Putamen (tissue), 1 donor: ENCODE measurements at regions not wholly inside any gene's neighbourhood (a gene's known extent, or its start where the extent isn't known, plus 50 kb on each side); places are given as distances from the start of the nearest gene placed in this dataset.

Experiments used
- DNase-seq: peaks from one replicate; pipeline ENCODE4 v3.0.0-alpha.2; 2016; ENCODE audit warnings: low spot score

DNA sequence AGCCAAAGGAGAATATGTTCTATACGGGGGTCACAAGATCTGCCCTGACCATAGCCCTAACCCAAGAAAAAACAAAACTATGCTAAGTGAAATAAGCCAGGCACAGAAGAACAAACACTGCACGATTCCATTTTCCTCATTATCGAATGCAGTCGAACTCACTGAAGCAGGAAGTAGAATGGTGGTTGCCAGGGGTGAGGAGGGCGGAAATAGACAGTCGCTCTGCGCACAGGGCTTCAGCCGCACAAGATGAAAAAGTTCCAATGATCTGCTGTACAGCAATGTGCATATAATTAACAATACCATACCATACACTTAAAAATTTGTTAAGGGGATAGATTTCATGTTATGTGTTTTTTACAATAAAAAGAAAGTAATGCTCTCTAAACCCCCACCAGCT, 257.7 kb downstream of the TXNL1 start:
- DNase-seq = no peak

DNA sequence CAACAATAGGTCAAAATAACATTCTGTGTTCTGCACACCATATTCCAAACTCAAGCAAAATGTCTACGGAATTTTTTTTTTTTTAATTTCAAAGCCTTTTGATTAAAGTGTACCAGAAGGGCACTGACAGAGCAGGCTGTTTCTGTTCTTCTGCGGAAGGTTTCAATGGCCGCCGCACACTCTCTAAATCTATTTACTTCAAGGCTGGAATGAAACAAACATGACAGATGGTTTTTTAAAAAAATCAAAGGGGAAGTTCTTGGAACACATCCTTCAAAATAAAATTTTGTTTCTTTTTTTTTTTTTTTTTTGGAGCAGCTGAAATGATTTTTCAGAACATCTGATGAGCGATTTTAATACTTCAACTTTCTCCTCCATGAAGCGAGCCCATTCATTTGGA, 259.1 kb downstream of the TXNL1 start:
- no peak for DNase-seq

DNA sequence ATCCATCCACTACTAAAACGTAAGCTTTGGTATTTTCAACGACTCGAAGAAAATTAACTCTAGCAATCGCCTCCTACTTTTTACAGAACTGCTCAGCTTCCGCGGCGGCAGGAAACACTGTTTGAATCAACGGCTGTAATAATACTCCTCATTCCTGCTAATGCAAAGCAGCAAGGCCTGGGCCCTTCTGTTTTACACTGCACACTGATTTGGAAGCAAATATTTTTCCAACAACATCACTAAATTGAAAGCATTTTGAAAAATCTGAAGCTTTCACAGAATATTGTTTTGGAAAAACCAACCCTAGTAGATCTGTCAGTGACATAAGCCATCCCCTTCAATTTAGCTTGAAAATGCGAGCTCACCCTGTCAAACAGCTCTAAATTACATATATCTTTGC, 261.2 kb downstream of the TXNL1 start:
- no peak for DNase-seq

DNA sequence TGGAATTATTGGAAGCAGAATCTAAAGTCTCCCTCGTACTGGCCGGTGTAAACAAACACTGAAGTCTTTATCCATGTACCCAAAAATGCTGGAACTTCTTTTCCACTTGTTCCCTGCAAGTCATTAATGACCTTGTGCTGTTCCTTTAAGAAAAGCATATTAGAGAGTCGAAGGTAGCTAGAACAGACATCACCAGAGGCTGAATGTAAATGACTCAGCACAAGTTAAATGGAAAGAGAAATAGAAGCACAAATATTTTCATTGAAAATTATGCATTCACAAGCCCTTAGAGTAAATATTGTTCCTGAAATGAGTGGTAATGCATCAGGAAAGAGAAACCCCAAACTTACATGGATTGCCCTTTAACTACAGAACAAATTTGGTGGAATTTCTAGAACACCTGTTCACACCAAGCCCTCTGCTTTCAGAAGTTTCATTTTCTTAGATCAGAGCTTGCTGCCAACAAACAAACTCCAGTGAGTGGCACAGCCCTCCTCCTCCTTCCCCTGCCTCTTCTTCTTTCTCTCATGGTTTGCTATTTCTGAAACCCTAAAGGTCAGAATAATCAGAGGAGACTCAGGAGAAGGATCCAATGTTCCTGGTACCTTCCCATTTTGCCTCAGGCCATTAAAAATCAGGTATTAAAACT, 264.3 kb downstream of the TXNL1 start:
- DNase-seq = no peak

DNA sequence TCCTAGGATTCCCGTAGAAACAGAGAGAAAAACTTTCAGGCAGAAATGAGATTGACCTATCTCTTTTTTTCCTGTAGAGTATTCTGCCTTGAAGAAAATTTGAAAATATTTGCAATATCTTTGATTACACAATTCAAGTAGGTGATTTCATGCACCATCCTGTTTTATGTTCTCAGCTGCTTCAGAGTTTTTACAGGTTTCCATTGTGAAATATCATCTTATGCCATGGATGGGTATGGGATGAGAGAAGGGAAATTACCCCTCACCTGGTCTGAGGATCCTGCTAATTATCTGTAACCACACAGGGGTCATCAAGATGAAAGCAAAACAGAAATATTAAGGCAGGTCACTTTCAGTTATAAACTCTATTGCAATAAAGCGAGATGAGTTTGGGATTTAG, 264.8 kb downstream of the TXNL1 start:
- DNase-seq = no peak

DNA sequence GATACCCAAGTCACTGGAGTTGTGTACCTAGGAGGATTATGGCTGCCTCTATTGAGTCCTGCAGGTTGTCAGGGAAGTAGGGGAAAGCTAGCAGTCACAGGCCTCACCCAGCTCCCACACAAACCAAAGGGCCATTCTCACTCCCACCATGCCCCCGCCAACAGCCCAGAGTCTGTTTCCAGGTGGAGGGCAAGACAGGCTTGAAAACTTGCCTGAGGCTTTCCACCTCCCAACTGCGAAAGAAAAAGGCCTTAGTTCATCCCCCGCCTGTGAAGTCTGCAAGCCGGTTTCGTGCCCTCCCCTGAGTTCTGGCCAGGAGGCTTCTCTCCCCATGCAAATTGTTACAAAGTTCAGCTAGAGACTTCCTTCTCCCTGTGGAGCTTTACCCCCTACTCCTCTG, 270.3 kb downstream of the TXNL1 start:
- DNase-seq = no peak

DNA sequence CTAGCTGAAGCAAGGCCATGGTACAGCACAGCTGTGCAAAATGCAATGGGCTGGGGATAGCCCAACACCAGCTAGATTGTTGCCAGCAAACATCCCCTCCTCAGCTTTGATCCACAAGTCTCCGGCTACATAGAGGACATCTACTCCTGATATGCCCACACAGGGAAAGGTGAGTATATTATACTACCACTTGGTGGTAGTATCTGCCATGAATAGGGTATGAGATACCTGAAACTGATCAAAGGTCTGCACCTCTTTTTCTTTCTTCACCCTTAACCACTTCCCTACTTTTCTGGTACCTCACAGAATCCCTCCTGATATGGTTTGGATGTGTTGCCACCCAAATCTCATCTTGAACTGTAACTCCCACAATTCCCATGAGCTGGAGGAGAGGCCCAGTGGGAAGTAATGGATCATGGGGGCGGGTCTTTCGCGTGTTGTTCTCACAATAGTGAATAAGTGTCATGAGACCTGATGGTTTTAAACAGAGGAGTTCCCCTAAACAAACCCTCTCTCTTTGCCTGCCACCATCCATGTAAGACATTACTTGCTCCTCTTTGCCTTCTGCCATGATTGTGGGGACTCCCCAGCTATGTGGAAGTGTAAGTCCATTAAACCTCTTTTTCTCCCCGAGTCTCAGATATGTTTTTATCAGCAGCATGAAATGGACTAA, 279.6 kb downstream of the TXNL1 start:
- no peak for DNase-seq

DNA sequence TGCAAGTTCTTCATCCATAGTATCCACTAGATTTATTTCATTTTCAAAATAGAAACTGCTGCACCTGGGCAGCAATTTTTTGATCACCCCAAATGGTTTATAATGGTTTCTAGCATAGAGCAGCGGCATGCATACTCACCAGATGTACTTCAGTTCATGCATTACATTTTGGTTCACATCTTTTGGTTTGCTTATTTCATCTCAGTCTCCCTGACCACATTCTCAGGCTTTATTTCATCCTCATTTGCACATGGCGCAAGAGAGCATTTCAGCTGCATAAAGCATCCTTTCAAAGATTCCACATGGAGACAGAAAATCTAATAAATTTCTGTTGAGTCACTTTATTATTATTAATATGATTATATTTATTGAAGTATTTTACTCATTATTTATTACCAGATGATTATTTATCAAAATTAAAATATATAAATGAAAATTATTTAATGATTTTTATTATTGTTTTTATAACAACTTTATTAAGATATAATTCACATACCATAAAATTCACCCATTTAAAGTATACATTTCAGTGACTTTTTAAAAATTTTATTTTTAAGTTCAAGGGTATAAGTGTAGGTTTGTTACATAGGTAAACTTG, 284.6 kb downstream of the TXNL1 start:
- no peak for DNase-seq

DNA sequence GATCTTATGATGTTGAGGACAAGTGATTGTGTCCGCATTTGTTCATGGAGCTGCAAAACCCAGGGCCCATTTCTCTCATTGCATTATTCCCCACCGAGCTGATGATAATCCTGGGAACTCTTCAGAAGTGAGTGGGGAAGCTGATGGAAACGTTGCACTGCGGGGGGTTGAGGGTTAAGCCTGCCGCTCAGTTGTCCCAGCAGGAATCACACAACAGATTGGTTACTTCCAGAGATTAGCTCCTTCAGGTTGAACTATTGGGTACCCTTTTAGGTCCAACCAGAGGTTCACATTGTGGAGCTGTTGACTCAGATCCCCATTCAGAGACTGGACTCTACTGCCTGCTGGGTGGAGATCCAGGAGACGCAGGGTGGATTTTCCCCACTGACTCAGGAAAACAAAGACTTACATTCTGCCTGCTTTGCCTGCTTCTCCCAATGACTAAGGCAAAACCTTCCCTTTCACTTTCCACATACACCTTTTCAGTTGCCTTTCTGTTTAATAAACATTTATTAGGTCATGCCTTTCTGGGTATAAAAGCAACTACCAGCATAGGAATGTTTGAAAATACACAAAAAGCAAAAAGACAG, 286.4 kb downstream of the TXNL1 start:
- no peak for DNase-seq

DNA sequence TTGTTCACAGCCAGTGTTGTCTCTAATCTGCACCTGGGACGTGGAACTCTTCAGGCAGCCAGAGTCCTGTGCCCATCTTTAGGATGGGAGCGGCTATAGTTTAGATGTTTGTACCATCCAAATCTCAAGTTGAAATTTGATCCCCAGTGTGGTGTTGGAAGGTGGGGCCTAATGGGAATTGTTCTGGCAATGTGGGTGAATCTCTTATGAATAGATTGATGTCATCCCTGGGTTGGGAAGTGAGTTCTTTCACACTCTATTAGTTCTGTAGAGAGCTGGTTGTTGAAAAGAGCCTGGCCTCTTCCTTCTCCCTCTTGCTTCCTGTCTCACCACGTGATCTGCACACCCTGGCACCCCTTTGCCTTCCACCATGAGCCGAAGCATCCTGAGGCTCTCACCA, 300.9 kb downstream of the TXNL1 start:
- no peak for DNase-seq

DNA sequence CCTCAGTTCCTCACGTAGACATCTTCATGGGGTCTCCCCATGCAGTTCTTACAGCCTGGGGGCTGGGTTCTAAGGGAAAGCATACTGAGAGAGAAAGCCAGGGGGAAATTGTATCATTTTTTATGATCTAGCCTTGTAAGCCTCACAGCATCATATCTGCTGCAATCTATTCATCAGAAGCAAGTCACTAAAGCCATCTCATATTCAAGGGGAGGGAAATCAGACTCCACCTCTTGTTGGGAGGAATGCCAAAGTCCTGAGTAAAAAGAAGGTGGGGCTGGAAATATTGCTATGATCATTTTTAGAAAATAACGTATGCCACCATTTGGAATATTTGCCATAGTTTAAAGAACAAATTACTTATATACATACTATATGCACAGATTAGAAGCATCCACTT, 304.6 kb downstream of the TXNL1 start:
- no peak for DNase-seq

DNA sequence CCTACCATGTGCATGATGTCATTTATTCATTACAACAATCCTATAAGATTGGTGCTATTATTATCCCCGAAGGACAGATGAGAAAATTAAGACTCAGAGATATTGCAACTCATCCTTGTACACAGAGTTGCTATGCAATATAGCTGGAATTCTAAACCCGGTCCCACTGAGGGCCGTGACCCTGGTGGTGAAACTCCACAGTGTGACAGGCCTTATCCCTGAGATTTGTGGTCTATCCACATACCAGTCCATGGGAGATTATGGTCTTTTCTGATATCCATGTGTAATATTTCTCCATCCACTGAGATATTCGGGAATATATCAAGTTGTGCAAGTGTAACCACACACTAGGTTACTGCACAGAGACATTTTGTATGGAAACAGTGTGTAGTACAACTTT, 305.2 kb downstream of the TXNL1 start:
- no peak for DNase-seq

DNA sequence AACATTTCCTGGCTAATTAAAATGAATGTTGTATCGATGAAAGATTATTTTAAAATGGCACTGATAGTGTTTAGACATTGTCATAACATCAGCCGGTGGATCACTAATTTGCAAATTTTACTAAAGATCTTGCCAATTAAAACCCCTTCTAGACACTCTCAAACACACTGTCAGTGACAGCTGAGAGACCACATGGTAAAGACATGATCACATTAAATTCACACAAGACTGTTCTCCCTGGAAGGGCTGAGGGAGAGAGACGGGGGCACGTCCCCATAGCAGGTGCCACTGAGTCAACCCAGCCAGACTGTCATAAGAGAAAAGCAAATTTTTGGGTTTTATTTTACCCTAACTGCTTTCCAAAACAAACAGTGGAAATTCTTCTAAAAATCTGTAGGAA, 306.0 kb downstream of the TXNL1 start:
- no peak for DNase-seq

DNA sequence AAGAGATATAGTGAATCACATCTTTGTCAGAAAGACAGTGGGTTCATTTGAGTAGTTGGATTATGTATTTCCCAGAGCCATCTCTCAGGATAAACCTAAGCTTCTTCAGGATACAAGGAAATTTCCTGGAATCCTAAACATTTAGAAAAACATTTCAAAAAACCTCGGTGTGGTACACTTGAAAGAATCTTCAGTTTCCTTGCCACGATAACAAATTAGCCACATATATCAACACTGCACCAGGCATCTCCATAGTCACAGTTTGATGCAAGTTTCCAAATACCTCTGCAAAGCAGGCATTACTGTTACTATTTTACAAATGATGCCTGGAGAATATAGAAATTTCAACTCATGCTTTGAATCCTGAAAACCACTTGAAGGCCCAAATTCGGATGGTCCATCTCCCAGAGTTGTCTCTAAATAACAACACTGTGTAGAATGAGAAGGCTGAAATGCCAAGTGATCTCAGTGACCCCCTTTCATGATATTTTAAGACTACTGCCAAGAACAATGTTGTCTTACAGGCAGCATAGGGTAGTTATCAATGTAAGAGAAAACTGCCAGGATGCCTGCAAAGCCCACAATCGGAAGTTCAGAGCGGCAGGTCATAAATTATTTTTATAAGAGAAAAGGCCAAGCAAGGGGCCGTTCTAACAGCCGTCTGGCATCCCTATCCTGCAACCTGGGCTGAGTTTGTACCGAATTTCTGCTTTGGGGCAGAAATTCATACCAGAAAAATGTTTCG, 307.9 kb downstream of the TXNL1 start:
- DNase-seq = no peak

DNA sequence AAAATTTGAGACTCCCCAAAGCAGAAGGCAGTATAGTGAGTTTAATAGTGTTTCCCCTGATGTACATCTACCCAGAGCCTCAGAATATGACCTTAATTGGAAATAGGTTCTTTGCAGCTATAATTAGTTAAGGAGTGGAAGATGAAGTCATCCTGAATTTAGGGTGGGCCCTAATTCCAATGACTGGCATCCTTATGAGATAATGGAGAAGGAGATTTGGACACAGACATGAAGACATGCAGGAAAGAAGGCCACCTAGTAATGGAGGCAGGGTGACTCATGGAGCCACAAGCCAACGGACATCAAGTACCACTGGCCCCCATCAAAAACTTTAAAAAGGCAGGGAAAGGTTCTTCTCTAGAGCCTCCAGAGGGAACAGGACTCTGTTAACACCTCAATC, 308.9 kb downstream of the TXNL1 start:
- no peak for DNase-seq

DNA sequence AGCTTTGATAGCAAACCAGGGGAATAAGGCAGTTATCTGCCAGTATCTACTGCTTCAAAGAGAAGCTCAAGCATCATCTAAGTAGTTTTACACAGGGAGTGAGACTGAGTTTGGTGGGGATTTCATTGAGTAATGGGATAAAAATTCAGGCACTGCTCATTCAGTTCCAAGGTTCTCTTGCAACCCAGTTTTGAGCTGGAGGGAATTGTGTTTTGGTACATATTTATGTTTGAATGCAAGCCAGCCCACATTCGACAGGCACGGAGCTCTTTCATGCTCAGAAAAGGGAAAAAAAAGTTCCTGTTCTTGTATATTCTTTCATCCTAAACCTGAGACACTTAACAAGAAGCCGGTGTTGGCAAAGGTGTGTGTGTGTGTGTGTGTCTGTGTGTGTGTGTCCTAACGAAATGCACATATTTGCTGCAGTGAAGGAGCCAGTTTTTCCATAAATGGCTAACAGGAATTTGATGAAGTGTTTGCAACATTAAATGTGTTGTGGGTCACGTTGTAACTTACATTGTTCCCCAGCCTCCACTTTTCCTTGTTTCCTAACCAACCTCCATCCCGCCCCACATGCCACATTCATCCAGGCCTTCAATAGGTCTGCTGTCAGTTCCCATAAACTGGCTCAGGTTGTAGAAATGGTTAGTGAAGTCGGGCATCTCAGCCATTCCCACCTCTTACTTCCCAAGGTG, 311.1 kb downstream of the TXNL1 start:
- no peak for DNase-seq

DNA sequence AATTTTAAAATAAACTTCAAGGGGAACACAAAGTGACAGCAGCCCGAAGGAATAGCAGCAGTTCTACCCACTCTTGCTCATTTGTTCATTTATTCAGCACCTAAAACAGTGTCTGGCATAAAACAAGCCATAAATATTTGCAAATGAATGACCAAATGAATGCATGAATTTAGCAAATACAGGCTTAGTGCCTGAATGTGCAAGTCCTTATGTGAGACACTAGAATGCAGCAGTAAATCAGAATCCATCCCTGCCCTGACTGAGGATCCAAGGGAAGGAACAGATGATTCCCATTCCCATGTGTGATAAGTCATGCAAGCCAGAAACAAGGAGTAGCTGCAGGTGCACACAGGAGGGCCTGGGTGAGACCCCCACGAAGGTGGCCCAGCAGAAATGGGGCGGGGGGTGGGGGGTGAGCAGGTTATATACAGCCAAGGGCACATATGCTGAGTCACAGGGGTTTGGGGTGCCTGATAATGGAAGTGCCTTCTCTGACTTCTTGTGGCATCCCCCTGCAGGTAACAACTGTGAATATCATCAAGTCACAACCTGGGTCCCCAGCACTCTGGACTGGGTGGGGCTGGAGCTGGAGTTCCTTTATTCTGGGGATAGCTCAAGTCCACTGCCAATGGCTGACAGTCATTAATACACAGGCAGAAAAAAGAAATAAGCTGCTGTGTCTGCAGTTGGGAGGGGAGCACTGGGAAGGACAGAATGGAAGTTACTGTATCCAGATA, 311.9 kb downstream of the TXNL1 start:
- DNase-seq = no peak

DNA sequence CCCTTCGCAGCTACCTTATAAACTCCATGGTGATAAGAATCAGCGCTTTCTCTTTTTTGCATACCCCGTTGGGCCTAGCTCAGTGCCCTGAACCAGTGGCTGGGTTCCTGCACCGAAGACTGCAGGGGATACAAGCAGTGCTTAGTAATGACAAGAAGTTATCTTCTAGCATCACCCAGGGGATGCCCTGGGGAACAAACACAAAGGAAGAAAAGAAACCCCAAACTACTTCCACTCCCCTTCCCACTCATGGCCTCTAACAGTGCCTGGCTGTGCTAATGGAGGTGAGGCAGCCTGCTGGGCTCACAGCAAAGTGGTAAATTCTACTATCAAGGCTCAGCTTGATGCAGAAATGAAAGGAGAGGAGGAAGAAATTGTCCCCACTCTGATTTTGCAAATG, 314.7 kb downstream of the TXNL1 start:
- no peak for DNase-seq

DNA sequence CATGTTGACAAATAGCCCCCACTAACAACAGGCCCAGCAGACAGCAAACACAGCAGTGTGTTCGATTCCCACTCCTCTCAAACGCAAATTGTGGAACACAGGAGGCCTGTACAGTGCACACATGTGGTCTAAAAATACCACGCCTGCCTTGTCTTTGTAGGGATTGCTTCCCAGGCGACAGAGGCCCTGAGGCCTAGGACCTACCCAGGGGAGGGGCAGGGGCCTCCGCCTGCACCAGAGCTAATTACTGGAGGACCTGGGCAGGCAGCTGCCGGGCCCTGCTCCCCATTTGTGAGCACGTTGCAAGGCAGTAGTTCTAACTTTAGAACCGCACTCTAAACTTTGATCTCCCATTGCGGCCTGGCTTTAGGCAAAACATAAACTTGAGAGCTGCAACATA, 316.0 kb downstream of the TXNL1 start:
- no peak for DNase-seq

DNA sequence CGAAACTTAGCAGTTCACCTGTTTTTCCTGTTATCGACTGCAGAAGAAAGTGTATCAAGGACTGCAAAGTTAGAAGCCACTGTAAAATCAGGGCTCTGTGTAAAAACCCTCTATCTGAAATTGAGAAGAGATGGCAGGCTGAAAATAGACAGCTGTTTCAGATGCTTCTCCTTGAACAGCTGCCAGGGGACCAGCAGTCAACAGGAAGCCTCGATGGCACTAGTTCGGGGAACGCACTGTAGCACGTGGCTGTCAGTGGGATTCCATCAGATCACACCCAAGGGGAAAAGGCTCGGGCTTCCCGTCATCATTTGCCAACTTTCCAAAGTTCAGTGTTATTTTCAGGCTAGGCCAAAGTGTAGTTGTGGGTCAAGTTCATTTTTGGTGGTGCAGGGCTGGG, 316.9 kb downstream of the TXNL1 start:
- DNase-seq = no peak

DNA sequence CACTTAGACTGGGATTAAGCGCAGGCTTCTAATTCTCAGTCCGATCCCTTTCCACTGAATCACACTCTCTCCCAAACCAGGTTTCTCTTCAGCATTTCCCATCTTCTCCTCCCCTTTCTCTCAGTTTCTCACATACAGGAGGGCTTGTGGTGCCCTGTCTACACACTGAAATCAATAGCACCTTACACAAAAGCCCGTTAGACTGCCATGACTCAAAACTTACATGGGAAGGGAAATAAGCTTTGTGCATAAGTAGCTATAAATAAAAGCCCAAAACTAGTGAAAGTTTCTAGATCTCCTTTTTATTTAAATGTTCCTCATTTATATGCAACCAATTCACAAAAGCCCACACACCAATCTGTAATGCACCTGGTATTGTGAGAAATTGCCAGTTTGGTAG, 318.4 kb downstream of the TXNL1 start:
- DNase-seq = no peak
